Trophoblast cell (in vitro differentiated cells and primary cell): ENCODE measurements at regions not wholly inside any gene's neighbourhood (a gene's known extent, or its start where the extent isn't known, plus 50 kb on each side); places are given as distances from the start of the nearest gene placed in this dataset.
A peak's percentile ranks its signal among the peaks of the same experiment; 100 is the strongest.
"Not testable (repeated sequence)": the region's sequence is repeated elsewhere in the genome, so short reads cannot be mapped to it uniquely, and the experiment has no call there.

Experiments used
- DNase-seq, 2 donors: peaks; one replicate each; pipeline ENCODE4 v3.0.0-alpha.2; 2016
- H2AFZ ChIP-seq: 2 replicates; pipeline ENCODE4 v1.6.1; 2013; ENCODE audit warnings: low read length, moderate library complexity, mild to moderate bottlenecking; ENCODE audit not compliant: insufficient read depth, poor library complexity
- H2AK5ac ChIP-seq: 2 replicates; pipeline ENCODE4 v1.6.1; 2013; ENCODE audit warnings: mild to moderate bottlenecking, low read length
- H2BK120ac ChIP-seq: 2 replicates; pipeline ENCODE4 v1.6.1; 2013; ENCODE audit warnings: low read length, mild to moderate bottlenecking, moderate library complexity; ENCODE audit not compliant: insufficient read depth, poor library complexity
- H2BK12ac ChIP-seq: 2 replicates; pipeline ENCODE4 v1.6.1; 2013; ENCODE audit warnings: mild to moderate bottlenecking, low read length, moderate library complexity
- H2BK5ac ChIP-seq: 2 replicates; pipeline ENCODE4 v1.6.1; 2013; ENCODE audit warnings: low read length, low read depth, moderate library complexity, mild to moderate bottlenecking; ENCODE audit not compliant: poor library complexity
- H3K14ac ChIP-seq: 2 replicates; pipeline ENCODE4 v1.6.1; 2013; ENCODE audit warnings: mild to moderate bottlenecking, low read length
- H3K18ac ChIP-seq: 2 replicates; pipeline ENCODE4 v1.6.1; 2013; ENCODE audit warnings: mild to moderate bottlenecking, low read length
- H3K23ac ChIP-seq: 2 replicates; pipeline ENCODE4 v1.6.1; 2013; ENCODE audit warnings: low read length
- H3K27ac ChIP-seq: 2 replicates; pipeline ENCODE4 v1.5.1; 2013; ENCODE audit warnings: low read depth, mild to moderate bottlenecking, inconsistent platforms, low read length, moderate library complexity
- H3K27me3 ChIP-seq: 2 replicates; pipeline ENCODE4 v1.6.1; 2013; ENCODE audit warnings: inconsistent platforms, mild to moderate bottlenecking, low read length, moderate library complexity; ENCODE audit not compliant: insufficient read depth
- H3K36me3 ChIP-seq, 2 experiments: 1 replicate in 1 of 2; 2 replicates in 1 of 2; pipeline ENCODE4 v1.6.1; 2013; ENCODE audit warnings: low read length in 2 of 2, mild to moderate bottlenecking in 2 of 2, moderate library complexity in 1 of 2; ENCODE audit not compliant: insufficient read depth in 2 of 2, control insufficient read depth in 1 of 2
- H3K4ac ChIP-seq: 2 replicates; pipeline ENCODE4 v1.6.1; 2013; ENCODE audit warnings: low read depth, mild to moderate bottlenecking, low read length, moderate library complexity
- H3K4me1 ChIP-seq, 2 experiments: 1 replicate in 1 of 2; 2 replicates in 1 of 2; pipeline ENCODE4 v1.6.1; 2013; ENCODE audit warnings: low read length in 2 of 2, mild to moderate bottlenecking in 2 of 2, moderate library complexity in 1 of 2; ENCODE audit not compliant: insufficient read depth in 2 of 2, control insufficient read depth in 1 of 2
- H3K4me2 ChIP-seq: 2 replicates; pipeline ENCODE4 v1.6.1; 2013; ENCODE audit warnings: inconsistent platforms, mild to moderate bottlenecking, low read length, moderate library complexity
- H3K4me3 ChIP-seq: 2 replicates; pipeline ENCODE4 v1.5.1; 2013; ENCODE audit warnings: mild to moderate bottlenecking, low read depth, low read length, inconsistent platforms
- H3K79me1 ChIP-seq: one replicate; pipeline ENCODE4 v1.6.1; 2013; ENCODE audit warnings: low read length
- H3K79me2 ChIP-seq: 2 replicates; pipeline ENCODE4 v1.6.1; 2013; ENCODE audit warnings: low read length, mild to moderate bottlenecking; ENCODE audit not compliant: control insufficient read depth, insufficient read depth, poor library complexity
- H3K9ac ChIP-seq: 2 replicates; pipeline ENCODE4 v1.6.1; 2013; ENCODE audit warnings: mild to moderate bottlenecking, low read length
- H3K9me3 ChIP-seq: 2 replicates; pipeline ENCODE4 v1.6.1; 2013; ENCODE audit warnings: low read depth, mild to moderate bottlenecking, control low read depth, inconsistent platforms, low read length; ENCODE audit not compliant: insufficient read depth
- H4K12ac ChIP-seq: 2 replicates; pipeline ENCODE4 v1.6.1; 2013; ENCODE audit warnings: low read depth, mild to moderate bottlenecking, low read length, moderate library complexity
- H4K8ac ChIP-seq: 2 replicates; pipeline ENCODE4 v1.6.1; 2013; ENCODE audit warnings: low read depth, mild to moderate bottlenecking, low read length, moderate library complexity
- H4K91ac ChIP-seq: one replicate; pipeline ENCODE4 v1.6.1; 2013; ENCODE audit warnings: low read depth, mild to moderate bottlenecking, low read length, moderate library complexity
- WGBS: extraction: QIAGEN DNeasy Blood & Tissue Kit; methylation state at CpG from one replicate; pipeline ENCODE4 v1.1.7; 2013; ENCODE audit warnings: missing lambda C conversion rate; ENCODE audit not compliant: insufficient read length, insufficient coverage; ENCODE audit errors: extremely low coverage; 5-methylcytosine and 5-hydroxymethylcytosine counted together

DNA sequence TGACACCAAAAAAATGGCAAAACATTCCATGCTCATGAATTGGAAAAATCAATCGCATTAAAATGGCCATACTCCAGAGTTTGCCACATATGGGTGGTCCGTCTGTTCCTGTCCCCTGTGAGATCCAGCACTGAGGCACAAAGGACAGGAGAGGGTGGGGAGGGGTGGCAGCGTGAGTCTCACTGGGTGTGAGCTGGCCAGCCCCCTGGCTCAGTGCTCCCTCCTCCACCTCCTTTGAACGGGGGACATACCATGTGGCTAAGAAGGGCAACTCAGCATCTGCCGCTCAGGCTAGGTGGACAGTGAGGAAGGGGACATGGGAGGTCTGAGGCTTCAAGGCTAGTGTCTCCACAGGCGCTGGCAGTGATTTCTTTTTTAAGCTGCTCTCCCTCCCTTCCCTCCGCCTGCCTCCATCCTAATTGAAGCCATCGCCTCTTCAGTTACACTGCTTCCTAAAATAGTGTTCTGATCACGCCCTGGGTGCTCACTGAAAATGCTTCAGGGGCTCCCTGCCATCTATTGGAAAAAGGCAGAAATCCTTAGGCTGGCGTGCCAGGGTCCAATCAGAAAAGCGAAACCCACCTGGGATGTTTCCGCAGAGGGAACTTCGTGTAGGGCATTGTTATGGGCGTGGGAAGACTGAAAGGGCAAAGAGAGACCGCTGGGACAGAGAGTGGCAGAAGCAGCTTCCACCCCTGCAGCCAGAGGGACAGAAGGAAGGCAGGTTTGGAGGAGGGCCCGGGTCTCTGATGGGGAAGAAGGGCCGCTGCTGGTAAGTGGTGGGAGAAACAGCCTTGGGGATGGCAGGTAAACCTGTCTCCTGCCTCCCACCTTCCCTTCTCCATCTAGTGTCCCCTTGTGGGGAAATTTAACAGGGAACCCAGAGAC lies 75.8 kb downstream of the TBC1D28 start:
- H3K27ac ChIP-seq, H3K9me3 ChIP-seq, H3K27me3 ChIP-seq, H4K91ac ChIP-seq, H3K4me2 ChIP-seq, H4K8ac ChIP-seq, H2BK5ac ChIP-seq, H2BK12ac ChIP-seq, H3K4ac ChIP-seq, H3K4me1 ChIP-seq, H3K14ac ChIP-seq, H3K9ac ChIP-seq, H3K23ac ChIP-seq, H3K4me3 ChIP-seq, H2BK120ac ChIP-seq, H4K12ac ChIP-seq, H3K36me3 ChIP-seq, H3K18ac ChIP-seq, DNase-seq, H3K79me2 ChIP-seq, H2AFZ ChIP-seq, H2AK5ac ChIP-seq, H3K79me1 ChIP-seq: not testable (repeated sequence)
- no CpG with 5 or more reads among the region's 17 CpGs for WGBS

DNA sequence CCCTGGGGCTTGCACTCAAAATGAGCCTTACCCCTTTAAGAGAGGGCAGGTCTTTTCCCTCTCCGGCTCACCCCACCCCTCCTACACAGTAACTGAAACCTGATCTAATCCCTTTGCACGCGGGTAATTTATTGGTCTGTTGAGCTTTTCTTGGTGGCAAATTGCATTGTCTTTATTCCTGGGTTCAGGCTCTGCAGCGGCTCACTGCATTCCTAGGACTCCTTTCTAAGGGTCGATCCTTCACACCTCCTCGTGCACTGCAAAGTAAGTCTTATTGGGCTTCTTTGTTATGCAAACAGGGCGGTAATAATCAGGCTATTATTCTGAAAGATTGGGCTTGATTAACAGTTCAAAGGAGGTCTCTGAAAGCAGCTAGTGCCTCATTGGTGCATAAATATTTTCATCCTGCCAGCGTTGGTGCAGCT lies 74.7 kb downstream of the TBC1D28 start:
- H3K18ac ChIP-seq, H3K79me1 ChIP-seq, H3K27ac ChIP-seq, H3K4me1 ChIP-seq, H3K14ac ChIP-seq, H2BK12ac ChIP-seq, H2BK5ac ChIP-seq, H3K27me3 ChIP-seq, H3K79me2 ChIP-seq, H2AK5ac ChIP-seq, H3K4ac ChIP-seq, H3K23ac ChIP-seq, H3K4me3 ChIP-seq, H3K9me3 ChIP-seq, H3K36me3 ChIP-seq, H4K12ac ChIP-seq, H4K8ac ChIP-seq, H2AFZ ChIP-seq, H4K91ac ChIP-seq, H2BK120ac ChIP-seq, DNase-seq, H3K9ac ChIP-seq: not testable (repeated sequence)
- no CpG with 5 or more reads among the region's 8 CpGs for WGBS
- H3K4me2 ChIP-seq, result peak overlapping the region; percentile 42

DNA sequence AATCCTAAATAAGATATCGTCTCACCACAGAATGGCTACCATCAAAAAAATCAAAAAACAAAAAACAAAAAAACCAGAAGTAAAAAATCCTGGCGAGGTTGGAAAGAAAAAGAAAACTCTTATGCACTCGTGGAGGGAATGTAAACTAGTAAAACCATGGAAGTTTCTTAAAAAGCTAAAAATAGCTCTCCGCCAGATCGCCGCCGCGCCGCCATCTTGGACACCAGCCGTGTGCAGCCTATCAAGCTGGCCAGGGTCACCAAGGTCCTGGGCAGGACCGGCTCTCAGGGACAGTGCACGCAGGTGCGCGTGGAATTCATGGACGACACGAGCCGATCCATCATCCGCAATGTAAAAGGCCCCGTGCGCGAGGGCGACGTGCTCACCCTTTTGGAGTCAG lies 71.7 kb downstream of the TBC1D28 start:
- H2AFZ ChIP-seq, H3K9me3 ChIP-seq, H3K9ac ChIP-seq, H3K4me1 ChIP-seq, H2BK120ac ChIP-seq, H3K79me1 ChIP-seq, H3K23ac ChIP-seq, H4K8ac ChIP-seq, H3K27me3 ChIP-seq, H3K14ac ChIP-seq, H3K4ac ChIP-seq, H4K91ac ChIP-seq, H2BK5ac ChIP-seq, H3K4me2 ChIP-seq, DNase-seq, H2BK12ac ChIP-seq, H3K18ac ChIP-seq, H3K27ac ChIP-seq, H3K79me2 ChIP-seq, H3K36me3 ChIP-seq, H4K12ac ChIP-seq, H2AK5ac ChIP-seq, H3K4me3 ChIP-seq: not testable (repeated sequence)
- WGBS, result no CpG with 5 or more reads among the region's 23 CpGs

DNA sequence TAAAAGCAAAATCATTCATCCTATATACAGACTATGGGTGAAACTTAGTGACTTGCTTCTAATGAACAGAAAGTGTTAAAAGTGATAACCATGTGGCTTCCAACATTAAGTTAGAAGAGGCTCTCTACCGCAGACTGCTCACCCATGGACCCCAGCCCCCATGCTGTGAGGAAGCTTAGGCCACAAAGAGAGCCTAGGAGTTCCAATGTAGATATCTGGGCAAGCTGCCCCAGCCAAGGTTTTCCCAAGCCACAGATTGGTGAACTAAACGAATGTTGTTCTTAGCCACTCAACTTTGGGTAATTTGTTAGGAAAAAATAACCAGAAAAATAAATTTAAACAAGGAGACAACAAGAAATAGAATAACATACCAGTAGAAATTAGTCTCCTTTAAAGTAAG lies 70.1 kb downstream of the TBC1D28 start:
- not testable (repeated sequence) for H2AFZ ChIP-seq, H4K91ac ChIP-seq, H2AK5ac ChIP-seq, H3K27ac ChIP-seq, H3K36me3 ChIP-seq, H3K18ac ChIP-seq, H3K4me1 ChIP-seq, H4K8ac ChIP-seq, H3K4me3 ChIP-seq, H3K79me2 ChIP-seq, H3K9me3 ChIP-seq, DNase-seq, H3K9ac ChIP-seq, H2BK12ac ChIP-seq, H3K14ac ChIP-seq, H4K12ac ChIP-seq, H3K4me2 ChIP-seq, H2BK120ac ChIP-seq, H3K23ac ChIP-seq, H3K79me1 ChIP-seq, H2BK5ac ChIP-seq, H3K4ac ChIP-seq, H3K27me3 ChIP-seq
- WGBS, result no CpG with 5 or more reads among the region's 2 CpGs
